GM19467 (cell line): ENCODE measurements at regions not wholly inside any gene's neighbourhood (a gene's known extent, or its start where the extent isn't known, plus 50 kb on each side); places are given as distances from the start of the nearest gene placed in this dataset.

ENCODE experiments used
- ATAC-seq: cut with Tn5 transposase; IDR thresholded peaks from one replicate; pipeline ENCODE4 v1.9.1; 2021; ENCODE audit warnings: mild to moderate bottlenecking, moderate library complexity; ENCODE audit not compliant: unreplicated experiment

GRCh38 chr2:22850310-22850709 lies 534.7 kb upstream of the KLHL29 start:
- no peak for ATAC-seq

DNA sequence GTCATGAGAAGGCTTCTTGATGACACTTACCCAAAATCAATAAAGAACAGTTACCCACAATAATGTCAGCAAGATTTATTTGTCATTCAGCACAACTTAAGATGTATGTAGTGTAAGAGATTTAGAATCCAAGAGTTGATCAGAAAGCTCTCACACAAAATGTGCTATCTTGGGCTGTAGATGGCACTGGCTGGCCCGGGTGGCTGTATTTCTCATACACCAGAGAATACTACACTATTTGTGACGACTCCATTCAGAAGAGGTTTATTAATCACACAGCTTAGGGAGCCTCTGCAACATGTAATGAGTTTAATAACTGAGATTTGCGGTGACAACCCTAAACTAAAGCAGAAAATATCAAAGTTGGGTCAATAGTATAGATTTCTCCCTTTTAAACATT lies 530.4 kb upstream of the KLHL29 start:
- ATAC-seq: no peak

DNA sequence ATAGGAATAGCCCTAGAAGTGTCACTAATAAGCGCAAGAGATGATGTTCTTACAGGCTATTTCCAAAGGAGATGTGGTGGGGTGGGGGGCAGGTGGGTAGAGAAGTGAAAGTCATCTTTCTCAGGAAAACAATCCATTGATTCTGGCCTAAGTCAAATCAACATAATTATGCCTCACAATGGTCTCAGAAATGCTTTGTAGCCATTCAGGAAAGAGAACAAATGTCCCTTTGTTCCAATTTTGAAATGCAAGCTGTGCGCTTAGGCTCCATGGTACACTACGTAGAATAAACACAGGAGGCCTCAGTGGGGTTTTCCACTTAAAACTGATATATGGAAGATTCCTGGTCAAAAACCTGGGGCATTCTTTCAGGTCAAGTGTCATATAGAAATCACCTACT lies 529.9 kb upstream of the KLHL29 start:
- no peak for ATAC-seq

GRCh38 chr2:22855761-22856184 lies 529.2 kb upstream of the KLHL29 start:
- no peak for ATAC-seq

- no peak for ATAC-seq
Measured at GRCh38 chr2:22867973-22868372, 517.0 kb upstream of the KLHL29 start.

DNA sequence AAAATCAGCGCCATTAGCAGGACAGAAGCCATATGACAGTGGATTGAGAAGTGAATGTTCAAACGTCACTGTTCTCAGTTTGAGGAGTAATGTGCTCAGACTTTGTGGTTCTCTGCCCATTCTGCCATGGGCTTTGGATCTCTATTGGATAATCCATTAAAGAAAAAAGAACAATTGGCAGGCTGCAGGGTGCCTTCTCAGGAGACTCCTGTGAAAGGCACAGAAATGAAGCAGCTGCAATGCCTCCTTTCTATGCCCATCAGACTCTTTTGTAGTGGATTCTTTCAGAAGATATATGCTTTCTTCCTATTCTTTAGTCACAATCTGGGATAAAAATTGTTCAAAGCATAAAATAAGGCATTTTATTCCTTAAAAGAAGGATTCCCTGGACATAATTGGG lies 506.9 kb upstream of the KLHL29 start:
- no peak for ATAC-seq

- no peak for ATAC-seq
Measured at GRCh38 chr2:22879009-22879863, 505.7 kb upstream of the KLHL29 start.

DNA sequence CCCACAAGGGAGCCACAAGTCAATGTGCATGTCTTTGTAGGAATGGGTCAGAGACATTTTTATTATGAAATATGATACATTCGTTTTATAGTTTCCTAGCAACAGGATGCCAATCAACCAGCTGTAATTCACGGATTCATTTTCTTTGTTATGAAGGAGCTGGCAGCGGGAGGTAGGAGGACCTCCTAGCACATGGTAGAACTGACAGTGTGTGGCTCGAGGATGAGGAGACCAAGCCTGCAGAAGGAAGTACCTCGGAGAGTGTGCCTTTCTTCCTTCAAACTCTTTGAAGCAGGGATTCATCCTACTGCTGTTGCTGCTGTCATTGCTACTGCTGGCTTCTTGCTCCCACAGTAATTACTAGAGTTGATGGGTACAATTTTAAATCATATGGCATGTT lies 504.8 kb upstream of the KLHL29 start:
- ATAC-seq: no peak

GRCh38 chr2:22882011-22882410 lies 503.0 kb upstream of the KLHL29 start:
- ATAC-seq: no peak

DNA sequence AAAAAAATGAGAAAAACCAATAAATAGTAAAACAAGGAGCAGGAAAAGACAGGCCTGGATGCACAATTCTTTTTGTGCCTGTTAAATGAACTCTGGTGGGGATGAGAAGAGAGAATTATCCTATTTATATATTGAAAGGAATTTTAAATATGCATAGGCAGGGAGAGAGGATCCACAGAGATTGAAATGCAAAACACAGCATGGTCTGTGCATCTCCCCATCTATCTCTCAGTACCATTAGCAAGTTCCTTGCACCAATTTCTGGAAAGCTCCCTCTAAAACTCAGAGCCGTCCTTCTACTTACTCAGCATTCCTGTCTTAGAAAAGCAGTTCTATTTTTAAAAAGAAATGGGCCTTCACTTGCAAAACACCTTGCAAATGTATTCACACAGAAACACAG lies 502.3 kb upstream of the KLHL29 start:
- no peak for ATAC-seq

DNA sequence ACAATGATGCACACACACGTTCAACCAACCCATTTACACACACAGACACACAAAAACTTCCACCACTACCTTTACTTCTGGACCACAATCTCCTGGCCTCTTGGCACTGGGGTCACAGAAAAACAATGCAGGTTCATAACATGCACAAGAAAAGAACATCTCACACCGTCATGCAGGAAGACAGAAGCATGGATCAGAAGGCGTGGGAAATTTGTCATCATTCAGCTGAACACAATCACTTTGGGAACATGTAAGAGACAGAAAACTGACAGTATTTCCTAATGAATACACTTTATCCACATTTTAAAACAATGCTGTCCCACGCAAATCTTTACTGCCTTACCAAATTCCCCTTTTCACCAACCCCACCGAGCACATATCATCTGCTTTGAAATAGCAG lies 501.9 kb upstream of the KLHL29 start:
- no peak for ATAC-seq

GRCh38 chr2:22885245-22885644 lies 499.7 kb upstream of the KLHL29 start:
- no peak for ATAC-seq

- no peak for ATAC-seq
Measured at GRCh38 chr2:22887426-22887825, 497.6 kb upstream of the KLHL29 start.

DNA sequence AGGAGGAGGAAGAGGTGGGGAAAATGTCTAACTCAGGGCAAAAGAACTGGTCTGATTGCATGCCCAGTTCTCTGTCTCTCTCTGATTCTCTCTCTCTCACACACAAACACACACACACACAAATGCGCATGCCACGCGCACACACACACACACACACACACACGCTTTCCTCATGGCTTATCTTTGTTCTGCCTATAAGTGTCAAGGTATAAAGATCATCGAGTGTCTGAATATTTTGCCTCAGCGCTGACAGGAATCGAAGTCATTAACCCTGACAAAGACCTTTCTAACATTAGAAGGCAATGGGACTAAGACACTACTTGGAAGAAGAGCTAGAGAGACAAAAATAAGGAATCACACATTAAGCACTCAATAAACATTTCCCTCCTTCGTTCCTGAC lies 497.1 kb upstream of the KLHL29 start:
- no peak for ATAC-seq

GRCh38 chr2:22890132-22890531 lies 494.8 kb upstream of the KLHL29 start:
- no peak for ATAC-seq

GRCh38 chr2:22893761-22894517 lies 491.0 kb upstream of the KLHL29 start:
- ATAC-seq: no peak

- ATAC-seq: no peak
Measured at GRCh38 chr2:22894761-22895160, 490.2 kb upstream of the KLHL29 start.

GRCh38 chr2:22897428-22897827 lies 487.6 kb upstream of the KLHL29 start:
- no peak for ATAC-seq

DNA sequence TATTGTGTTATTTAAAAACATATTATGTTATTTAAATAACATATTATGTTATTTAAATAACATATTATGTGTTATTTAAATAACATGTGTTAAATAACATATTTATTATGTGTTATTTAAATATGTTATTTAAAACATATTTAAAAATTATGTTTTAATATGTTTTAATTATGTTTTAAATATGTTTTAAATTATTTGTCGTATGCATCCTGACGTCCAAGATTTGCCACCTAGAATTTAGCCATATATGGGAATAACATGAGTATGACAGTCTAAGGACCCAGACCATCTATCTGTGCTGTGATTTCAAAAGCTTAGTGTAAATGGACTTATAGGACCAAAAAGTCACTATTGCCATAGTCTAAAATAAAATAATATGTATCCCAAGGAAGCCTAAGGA lies 484.3 kb upstream of the KLHL29 start:
- no peak for ATAC-seq

DNA sequence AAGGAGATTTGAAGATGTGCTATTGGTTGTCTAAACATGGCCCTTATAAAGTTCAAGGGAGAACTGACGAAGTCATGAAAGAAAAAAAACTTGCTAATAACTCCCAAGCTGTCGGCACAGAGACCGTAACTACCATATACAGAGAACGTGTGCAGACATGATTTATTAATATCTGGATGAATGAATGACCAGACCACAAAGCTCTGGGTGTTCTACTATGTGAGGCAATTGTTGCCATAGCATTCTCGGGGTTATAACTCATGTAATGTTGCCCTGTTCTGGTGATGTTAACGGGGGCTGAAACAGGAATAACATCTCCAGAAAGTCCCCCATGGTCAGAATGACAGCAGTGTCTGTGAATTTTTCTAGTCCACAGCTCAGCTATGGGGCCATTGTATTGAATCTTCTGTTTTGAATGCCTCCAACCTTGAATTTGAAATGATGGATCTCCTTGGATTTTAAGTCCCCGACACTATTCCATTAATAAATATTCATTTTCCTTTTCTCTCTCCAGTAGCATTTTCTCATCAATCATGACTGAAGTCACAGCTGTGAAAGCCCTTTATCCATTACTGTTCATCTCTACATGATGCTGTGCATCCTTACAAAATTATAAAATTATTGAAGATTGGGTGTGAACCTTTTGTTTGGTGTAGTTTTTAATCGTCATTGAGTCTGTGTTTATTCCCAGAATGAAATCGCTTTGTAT lies 483.4 kb upstream of the KLHL29 start:
- ATAC-seq: no peak

- no peak for ATAC-seq
Measured at GRCh38 chr2:22902180-22902550, 482.8 kb upstream of the KLHL29 start.
